Keratinocyte (primary cell): ENCODE measurements at regions not wholly inside any gene's neighbourhood (a gene's known extent, or its start where the extent isn't known, plus 50 kb on each side); places are given as distances from the start of the nearest gene placed in this dataset.
A peak's percentile ranks its signal among the peaks of the same experiment; 100 is the strongest.

Source experiments
- DNase-seq: peaks from one replicate; pipeline ENCODE4 v3.0.0-alpha.2; 2011; ENCODE audit warnings: low read depth, missing footprints, low spot score
- FAIRE-seq: peaks from 2 replicates; lab custom pipeline; 2011; peaks lifted over from hg19 to GRCh38; lab: Jason Lieb, UNC
- H2AFZ ChIP-seq: 2 replicates; pipeline ENCODE4 v1.6.0; 2012; ENCODE audit warnings: low read length, control low read depth, inconsistent platforms; ENCODE audit not compliant: control insufficient read depth
- H3K27ac ChIP-seq: 2 replicates; pipeline ENCODE4 v1.5.1; 2011; ENCODE audit warnings: low read length; ENCODE audit not compliant: control insufficient read depth, insufficient read depth
- H3K27me3 ChIP-seq: 3 replicates; pipeline ENCODE4 v1.6.0; 2011; ENCODE audit warnings: low read length; ENCODE audit not compliant: control insufficient read depth, insufficient read depth; ENCODE audit errors: extremely low read depth
- H3K36me3 ChIP-seq, 2 experiments: 2 replicates in 1 of 2; 3 replicates in 1 of 2; pipeline ENCODE4 v1.5.1; 2011; ENCODE audit warnings: low read length in 2 of 2, mild to moderate bottlenecking in 1 of 2; ENCODE audit not compliant: control insufficient read depth in 2 of 2, insufficient read depth in 2 of 2; ENCODE audit errors: extremely low read depth in 1 of 2
- H3K4me1 ChIP-seq: 3 replicates; pipeline ENCODE4 v1.5.1; 2011; ENCODE audit warnings: low read length; ENCODE audit not compliant: control insufficient read depth, insufficient read depth; ENCODE audit errors: extremely low read depth
- H3K4me2 ChIP-seq: 3 replicates; pipeline ENCODE4 v1.6.0; 2011; ENCODE audit warnings: low read depth, low read length; ENCODE audit not compliant: control insufficient read depth, insufficient read depth; ENCODE audit errors: extremely low read depth
- H3K4me3 ChIP-seq, 3 experiments: fragments of 200-600 bp in 1 of 3; sonication (generic) in 1 of 3; 2 replicates in 2 of 3; 3 replicates in 1 of 3; pipeline ENCODE4 v1.5.1; 2011 to 2016; ENCODE audit warnings: low read length in 3 of 3, mild to moderate bottlenecking in 3 of 3, control low read depth in 2 of 3, inconsistent platforms in 1 of 3, low read depth in 1 of 3, mixed read lengths in 1 of 3, mixed run types in 1 of 3, moderate library complexity in 1 of 3; ENCODE audit not compliant: control insufficient read depth in 2 of 3, insufficient read depth in 2 of 3; ENCODE audit errors: extremely low read depth in 1 of 3
- H3K79me2 ChIP-seq: 2 replicates; pipeline ENCODE4 v1.6.0; 2012; ENCODE audit warnings: low read length; ENCODE audit not compliant: control insufficient read depth, insufficient read depth
- H3K9ac ChIP-seq: 3 replicates; pipeline ENCODE4 v1.6.0; 2011; ENCODE audit warnings: low read length; ENCODE audit not compliant: control insufficient read depth, insufficient read depth; ENCODE audit errors: extremely low read depth
- H3K9me1 ChIP-seq: 3 replicates; pipeline ENCODE4 v1.6.0; 2011; ENCODE audit warnings: low read length; ENCODE audit not compliant: control insufficient read depth, insufficient read depth; ENCODE audit errors: extremely low read depth
- H3K9me3 ChIP-seq: 2 replicates; pipeline ENCODE4 v1.5.1; 2012; ENCODE audit warnings: low read depth, low read length; ENCODE audit not compliant: control insufficient read depth
- H4K20me1 ChIP-seq: 3 replicates; pipeline ENCODE4 v1.6.0; 2011; ENCODE audit warnings: low read length; ENCODE audit not compliant: control insufficient read depth, insufficient read depth; ENCODE audit errors: extremely low read depth
- EZH2 ChIP-seq: IDR thresholded peaks from one replicate; pipeline ENCODE4 v1.6.1; 2012; ENCODE audit warnings: inconsistent platforms, mild to moderate bottlenecking, low read length, moderate library complexity
- dilution Hi-C: fragments of 300-500 bp; cut with MboI; formaldehyde crosslinking; loops from one replicate; pipeline ENCODE4 v1.7.0; 2020; ENCODE audit warnings: low sequenced_read_pairs; ENCODE audit not compliant: extremely low pct_ligation_motif_present
- TF ChIP-seq, protein P1 (sequence below), 3 experiments: IDR thresholded peaks in 1 of 3; conservative IDR thresholded peaks in 1 of 3; optimal IDR thresholded peaks in 1 of 3; 2 replicates in 2 of 3; 3 replicates in 1 of 3; pipeline versions ENCODE3 to v1.5.1; 2011; ENCODE audit warnings: low read length in 3 of 3, mild to moderate bottlenecking in 3 of 3, moderate library complexity in 2 of 3, control low read depth in 1 of 3, inconsistent platforms in 1 of 3; ENCODE audit not compliant: insufficient read depth in 2 of 3; ENCODE audit errors: extremely low read depth in 1 of 3

DNA sequence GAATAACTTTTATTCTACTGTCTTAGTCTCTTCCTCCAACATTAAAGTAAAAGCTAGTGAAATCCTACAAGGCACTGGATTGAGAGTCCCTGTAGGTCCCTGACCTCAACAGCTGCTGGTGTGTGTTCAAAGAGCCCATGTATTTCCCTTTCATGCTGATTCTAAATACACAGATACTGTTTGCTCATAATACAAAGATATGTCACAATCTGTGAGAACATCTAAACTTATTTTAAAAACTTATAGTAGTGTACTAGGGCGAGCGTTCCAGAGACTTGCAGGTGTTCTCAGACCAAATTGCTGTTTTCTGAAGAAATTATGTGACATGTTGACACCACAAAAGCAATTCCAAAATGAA lies 145.9 kb upstream of the LIPC start:
- dilution Hi-C loops = no loop called here
- H3K4me3 ChIP-seq = no peak overlapping the region
- no peak overlapping the region for H3K9ac ChIP-seq
- H4K20me1 ChIP-seq = no peaks in the 10 kb centered on the region
- peak overlapping the region; percentile 73 for H3K27ac ChIP-seq
- H3K27me3 ChIP-seq = no peaks in the 10 kb centered on the region
- TF ChIP-seq, protein P1, sequence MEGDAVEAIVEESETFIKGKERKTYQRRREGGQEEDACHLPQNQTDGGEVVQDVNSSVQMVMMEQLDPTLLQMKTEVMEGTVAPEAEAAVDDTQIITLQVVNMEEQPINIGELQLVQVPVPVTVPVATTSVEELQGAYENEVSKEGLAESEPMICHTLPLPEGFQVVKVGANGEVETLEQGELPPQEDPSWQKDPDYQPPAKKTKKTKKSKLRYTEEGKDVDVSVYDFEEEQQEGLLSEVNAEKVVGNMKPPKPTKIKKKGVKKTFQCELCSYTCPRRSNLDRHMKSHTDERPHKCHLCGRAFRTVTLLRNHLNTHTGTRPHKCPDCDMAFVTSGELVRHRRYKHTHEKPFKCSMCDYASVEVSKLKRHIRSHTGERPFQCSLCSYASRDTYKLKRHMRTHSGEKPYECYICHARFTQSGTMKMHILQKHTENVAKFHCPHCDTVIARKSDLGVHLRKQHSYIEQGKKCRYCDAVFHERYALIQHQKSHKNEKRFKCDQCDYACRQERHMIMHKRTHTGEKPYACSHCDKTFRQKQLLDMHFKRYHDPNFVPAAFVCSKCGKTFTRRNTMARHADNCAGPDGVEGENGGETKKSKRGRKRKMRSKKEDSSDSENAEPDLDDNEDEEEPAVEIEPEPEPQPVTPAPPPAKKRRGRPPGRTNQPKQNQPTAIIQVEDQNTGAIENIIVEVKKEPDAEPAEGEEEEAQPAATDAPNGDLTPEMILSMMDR (optimal IDR thresholded peaks at IDR 0.05 in 1 of 3, IDR thresholded peaks at IDR 0.05 in 1 of 3, conservative IDR thresholded peaks at IDR 0.05 in 1 of 3; ENCODE audit: extremely low read depth in 1 of 3, insufficient read depth in 2 of 3, low read length in 3 of 3) = no peak
- no peak for TF ChIP-seq EZH2
- H2AFZ ChIP-seq = no peak overlapping the region
- no peaks in the 10 kb centered on the region for H3K9me1 ChIP-seq
- no peaks in the 10 kb centered on the region for H3K79me2 ChIP-seq
- peaks cover 20% of the 10 kb centered on the region for H3K4me1 ChIP-seq
- FAIRE-seq = no peak
- no peak for DNase-seq
- H3K4me2 ChIP-seq = peak overlapping the region; percentile 79
- H3K36me3 ChIP-seq = no peaks in the 10 kb centered on the region
- no peaks in the 10 kb centered on the region for H3K9me3 ChIP-seq

- TF ChIP-seq, protein P1 (optimal IDR thresholded peaks at IDR 0.05 in 1 of 3, IDR thresholded peaks at IDR 0.05 in 1 of 3, conservative IDR thresholded peaks at IDR 0.05 in 1 of 3; ENCODE audit: extremely low read depth in 1 of 3, insufficient read depth in 2 of 3, low read length in 3 of 3) = no peak
- TF ChIP-seq EZH2 = no peak
- Histone ChIP-seq H3K4me1 (peaks cover 20% of the 10 kb centered on the region), H3K9me3 (no peaks in the 10 kb centered on the region), H4K20me1 (no peaks in the 10 kb centered on the region), H3K9ac (no peak overlapping the region), H3K27ac (peak overlapping the region; percentile 73), H3K4me2 (peak overlapping the region; percentile 79), H3K4me3 (peak overlapping the region in 2 of 3 experiments; percentile 21 to 25), H3K9me1 (no peaks in the 10 kb centered on the region), H3K79me2 (no peaks in the 10 kb centered on the region), H3K36me3 (no peaks in the 10 kb centered on the region), H3K27me3 (no peaks in the 10 kb centered on the region), H2AFZ (peak overlapping the region; percentile 73)
- dilution Hi-C loops = no loop called here
- DNase-seq (no peak), FAIRE-seq (peak; percentile 57)
These were observed 145.3 kb upstream of the LIPC start for GRCh38 chr15:58286523-58286922.
